ENCODE measurements at regions not wholly inside any gene's neighbourhood (a gene's known extent, or its start where the extent isn't known, plus 50 kb on each side); places are given as distances from the start of the nearest gene placed in this dataset.

GRCh38 chr15:47824147-47824546 is 106.8 kb downstream of the SEMA6D start:
- DNase-seq: no peak

DNA sequence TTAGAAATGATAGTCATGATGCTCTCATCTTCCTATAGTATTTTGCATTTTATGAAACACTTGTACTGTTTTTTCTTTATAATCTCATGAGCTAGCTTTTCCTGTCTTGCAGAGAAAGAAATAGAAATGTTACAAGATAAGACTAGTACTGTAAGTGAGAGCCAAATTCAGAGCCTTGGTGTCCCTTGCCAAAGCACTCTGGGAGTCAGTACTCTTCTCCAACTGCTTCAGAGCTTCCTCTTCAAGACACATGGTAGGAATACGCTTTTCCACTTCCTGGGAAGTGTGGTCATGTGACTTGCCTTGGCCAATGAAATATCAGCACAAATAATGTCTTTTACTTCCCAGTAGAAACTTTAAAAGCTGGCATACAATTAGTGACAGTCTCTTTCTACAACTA is 112.4 kb downstream of the SEMA6D start:
- DNase-seq: no peak

- DNase-seq: no peak
These were observed 116.8 kb downstream of the SEMA6D start for GRCh38 chr15:47834093-47834492.

DNA sequence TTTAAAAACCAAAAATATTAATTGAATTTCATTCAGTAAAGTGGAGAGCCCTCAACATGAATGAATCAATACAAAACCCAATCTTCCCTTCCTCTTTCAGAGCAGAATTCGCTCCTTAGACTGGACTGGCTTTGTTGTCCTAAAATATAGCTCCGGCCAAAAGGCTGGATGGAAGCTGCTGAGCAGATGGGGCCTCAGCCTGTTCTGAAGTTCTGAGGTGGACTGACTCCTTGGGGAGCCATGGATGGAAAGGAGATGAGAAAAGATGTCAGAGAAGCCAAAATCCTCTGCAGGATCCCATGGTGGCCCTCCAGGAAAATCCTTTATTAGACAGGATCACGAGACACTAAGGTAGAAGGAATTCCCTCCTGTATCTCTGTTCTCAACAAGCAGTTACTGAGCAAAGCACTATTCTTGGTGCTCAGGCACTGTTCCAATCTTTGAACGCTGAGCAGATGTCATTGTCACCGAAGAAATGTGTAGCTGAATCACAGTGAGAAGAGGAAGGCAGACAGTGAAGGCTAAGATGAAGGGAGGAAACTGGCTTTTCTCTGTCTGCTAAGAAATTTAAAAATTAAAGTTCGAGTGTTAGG is 122.0 kb downstream of the SEMA6D start:
- DNase-seq: peak; percentile 14 to 42 (median 34)

GRCh38 chr15:47843124-47843663 is 125.9 kb downstream of the SEMA6D start:
- DNase-seq: no peak

DNA sequence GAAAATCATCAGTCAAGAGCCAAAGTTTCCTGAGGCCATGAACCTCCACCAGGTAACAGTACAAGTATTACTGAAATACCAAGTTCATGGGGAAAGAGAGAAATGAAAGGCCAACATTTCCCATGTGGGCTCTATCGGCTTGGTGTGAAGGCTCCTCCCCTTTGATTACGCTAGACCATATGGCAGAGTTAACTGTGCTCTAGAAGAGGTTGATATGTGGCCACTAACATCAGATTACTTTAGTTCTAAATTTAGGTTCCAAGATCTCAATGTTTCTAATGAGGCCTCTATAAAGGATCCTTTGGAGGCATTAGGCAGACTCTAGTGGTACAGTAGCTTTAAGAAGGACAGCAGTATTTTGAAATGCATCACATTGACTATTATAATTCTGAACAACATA is 127.1 kb downstream of the SEMA6D start:
- no peak for DNase-seq

GRCh38 chr15:47846128-47846868 is 129.0 kb downstream of the SEMA6D start:
- no peak for DNase-seq

- peak; percentile 12 to 44 (median 30) for DNase-seq
These were observed 129.6 kb downstream of the SEMA6D start for GRCh38 chr15:47846876-47847275.

DNA sequence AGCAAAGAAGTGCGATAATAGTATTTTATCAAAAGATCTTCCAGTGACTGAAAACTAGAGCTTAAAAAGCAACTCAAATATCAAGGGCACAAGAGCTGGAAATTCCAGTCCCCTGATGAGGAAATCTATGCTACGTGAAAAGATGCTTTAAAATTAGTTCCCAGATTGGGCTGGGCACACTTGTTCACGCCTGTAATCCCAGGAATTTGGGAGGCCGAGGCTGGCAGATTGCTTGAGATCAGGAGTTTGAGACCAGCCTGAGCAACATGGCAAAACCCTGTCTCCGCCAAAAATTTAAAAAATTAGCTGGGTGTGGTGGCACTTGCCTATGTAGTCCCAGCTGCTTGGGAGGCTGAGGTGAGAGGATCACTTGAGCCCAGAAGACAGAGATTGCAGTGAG is 138.8 kb downstream of the SEMA6D start:
- DNase-seq: no peak

GRCh38 chr15:47857014-47857775 is 139.9 kb downstream of the SEMA6D start:
- DNase-seq: no peak

DNA sequence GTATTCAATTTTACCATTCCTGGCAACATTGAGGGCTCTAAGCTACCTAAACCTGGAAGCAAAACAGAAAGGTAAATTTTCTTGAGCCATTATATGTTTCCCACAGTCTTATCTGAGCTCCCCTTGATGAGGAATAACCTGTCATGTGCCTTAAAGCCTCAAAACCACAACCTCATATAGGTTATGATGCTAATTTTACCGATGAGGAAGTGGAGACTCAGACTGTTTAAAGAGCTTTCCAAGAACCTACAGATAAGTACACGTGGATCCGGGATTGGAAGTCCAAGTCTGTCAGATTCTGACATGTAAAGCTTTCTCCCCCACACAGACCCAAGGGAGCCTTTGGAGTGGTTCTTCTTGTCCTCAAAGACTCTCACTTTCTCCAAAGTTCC is 140.5 kb downstream of the SEMA6D start:
- DNase-seq: no peak

- no peak for DNase-seq
These were observed 144.0 kb downstream of the SEMA6D start for GRCh38 chr15:47861111-47861903.

GRCh38 chr15:47862402-47862801 is 145.1 kb downstream of the SEMA6D start:
- DNase-seq: no peak

DNA sequence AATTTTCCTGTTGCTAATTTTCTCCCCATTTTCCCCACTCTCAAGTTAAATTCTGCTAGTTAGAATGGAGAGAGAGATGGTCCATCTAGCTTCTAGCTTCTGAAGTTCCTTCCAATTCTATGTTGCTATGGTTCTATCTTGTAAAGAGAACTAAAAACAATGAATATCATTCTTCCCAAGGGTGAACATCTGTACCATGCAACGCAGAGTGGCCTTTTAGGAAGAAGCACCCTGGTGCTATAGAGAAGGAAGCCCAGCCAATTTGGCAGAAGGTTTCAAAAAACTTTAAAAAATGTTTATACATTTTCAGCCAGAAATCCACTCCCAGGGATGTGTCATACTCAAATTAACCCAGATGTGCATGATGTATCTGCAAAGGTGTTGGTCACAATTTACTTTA is 149.1 kb downstream of the SEMA6D start:
- DNase-seq: peak; percentile 33 to 86 (median 75)

DNA sequence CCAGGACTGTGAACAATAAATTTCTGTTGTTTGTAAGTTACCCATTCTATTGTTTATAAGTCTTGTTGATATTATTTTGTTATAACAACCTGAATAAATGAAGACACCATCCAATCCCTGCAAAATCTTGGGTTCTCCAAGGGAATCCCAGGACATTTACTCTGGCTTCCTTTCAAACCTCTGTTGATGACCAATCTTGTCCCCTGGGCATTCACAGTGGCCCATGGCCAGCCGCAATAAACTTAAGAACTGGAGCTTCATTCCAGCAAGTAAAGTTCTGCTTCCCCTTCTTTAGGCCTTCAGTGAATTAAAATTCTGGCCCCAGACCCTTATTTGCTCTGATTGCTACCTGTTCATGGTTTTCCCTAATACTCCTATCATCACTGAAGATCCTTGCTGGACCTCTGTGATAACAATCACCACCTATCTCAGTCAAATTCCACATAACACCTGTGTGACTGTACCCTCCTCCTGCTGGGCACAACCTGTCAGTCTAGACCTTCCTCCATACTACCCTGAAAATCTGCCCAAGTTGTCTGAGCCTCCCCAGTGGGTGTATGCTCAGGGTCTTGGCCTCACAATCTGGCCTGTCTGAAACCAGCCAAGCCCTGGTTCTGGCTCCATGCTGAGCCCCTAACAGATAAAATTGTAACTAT is 153.1 kb downstream of the SEMA6D start:
- DNase-seq: peak in 1 of 3 donors; percentile 17

DNA sequence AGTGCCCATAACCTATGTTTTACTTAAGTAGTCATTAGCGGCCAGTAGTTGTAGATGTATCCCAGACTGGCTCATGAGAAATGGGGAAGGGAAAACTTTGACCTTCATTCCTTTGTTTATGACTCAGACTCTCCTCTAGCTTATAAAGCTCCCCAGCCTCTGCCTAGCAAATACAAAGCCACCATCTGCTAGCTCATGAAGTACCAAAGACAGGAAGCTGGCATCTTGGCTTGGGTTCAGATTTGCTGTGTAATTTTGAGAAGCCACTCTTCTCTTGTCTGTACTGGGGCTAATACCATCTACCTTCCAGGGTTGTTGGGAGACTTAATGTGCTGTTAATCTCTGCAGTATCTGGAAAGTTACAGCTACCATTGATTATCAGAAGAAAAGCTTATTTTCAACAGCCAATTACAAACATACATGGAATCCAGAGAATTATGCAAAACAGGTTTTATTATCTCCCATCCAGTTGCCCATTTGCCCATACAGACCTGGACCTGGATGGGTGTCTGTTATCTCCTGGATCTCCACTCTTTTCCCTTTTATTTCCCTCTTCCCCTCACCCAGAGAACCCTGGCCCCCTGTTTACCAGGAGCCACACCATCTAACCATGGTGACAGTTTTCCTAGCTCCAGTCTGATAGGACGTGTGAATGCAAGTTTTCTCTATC is 153.8 kb downstream of the SEMA6D start:
- DNase-seq: peak in 2 of 3 donors; percentile 9 to 32

- no peak for DNase-seq
These were observed 154.9 kb downstream of the SEMA6D start for GRCh38 chr15:47872208-47872607.

- peak in 1 of 3 donors; percentile 5 for DNase-seq
These were observed 155.6 kb downstream of the SEMA6D start for GRCh38 chr15:47872869-47873432.

DNA sequence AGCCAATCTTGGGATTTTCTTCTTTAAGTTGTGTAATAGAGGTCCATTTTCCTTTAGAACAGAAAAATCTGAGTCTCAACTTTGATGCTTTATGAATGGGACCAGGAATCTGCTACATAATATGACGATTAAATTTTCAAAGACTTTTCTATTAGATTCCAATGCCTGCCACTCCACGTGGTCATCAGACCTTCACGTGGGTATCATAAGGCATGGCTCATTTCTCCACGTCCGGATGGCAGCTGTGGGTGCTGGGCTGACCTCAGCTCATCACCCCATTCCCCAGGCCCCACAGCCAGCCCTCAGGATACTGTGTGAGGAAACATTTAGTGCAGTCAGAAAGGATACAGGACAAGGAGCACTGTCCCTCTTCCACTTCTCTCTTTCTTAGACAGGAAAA is 159.7 kb downstream of the SEMA6D start:
- no peak for DNase-seq

DNA sequence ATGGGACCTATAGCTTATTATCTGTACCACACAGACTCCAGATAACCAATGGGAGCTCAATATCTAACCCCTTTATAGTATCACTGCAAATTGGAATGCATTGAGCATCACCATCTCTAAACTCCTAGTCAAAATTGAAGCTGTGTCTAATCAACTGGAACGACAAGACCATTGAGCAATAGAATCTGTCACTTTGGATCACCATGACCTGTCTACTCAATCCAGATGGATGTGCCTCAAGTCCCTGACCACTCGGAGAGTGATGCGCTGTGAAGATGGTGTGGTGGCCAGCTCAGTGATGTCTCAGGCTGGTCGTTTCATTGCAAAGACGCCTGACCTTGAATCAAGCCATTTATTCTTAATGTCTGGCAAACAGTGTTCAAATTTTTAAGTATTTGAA is 160.5 kb downstream of the SEMA6D start:
- no peak for DNase-seq
